ENCODE measurements at regions not wholly inside any gene's neighbourhood (a gene's known extent, or its start where the extent isn't known, plus 50 kb on each side); places are given as distances from the start of the nearest gene placed in this dataset.

DNA sequence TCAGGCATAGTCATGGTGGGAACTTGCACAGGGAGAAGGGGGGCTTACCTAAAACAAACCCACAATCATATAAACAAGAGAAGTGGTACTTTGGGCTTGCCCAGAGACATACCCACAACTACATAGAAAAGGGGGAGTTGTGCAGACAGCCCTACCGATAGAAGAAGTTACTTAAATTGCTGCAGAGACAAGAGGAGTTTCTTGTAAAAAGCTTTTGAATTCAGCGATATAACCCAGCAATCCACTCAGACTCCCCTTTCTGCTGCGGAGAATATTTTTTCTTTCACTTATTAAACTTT, 164.0 kb upstream of the ETV3 start:
- TF ChIP-seq, protein P1, sequence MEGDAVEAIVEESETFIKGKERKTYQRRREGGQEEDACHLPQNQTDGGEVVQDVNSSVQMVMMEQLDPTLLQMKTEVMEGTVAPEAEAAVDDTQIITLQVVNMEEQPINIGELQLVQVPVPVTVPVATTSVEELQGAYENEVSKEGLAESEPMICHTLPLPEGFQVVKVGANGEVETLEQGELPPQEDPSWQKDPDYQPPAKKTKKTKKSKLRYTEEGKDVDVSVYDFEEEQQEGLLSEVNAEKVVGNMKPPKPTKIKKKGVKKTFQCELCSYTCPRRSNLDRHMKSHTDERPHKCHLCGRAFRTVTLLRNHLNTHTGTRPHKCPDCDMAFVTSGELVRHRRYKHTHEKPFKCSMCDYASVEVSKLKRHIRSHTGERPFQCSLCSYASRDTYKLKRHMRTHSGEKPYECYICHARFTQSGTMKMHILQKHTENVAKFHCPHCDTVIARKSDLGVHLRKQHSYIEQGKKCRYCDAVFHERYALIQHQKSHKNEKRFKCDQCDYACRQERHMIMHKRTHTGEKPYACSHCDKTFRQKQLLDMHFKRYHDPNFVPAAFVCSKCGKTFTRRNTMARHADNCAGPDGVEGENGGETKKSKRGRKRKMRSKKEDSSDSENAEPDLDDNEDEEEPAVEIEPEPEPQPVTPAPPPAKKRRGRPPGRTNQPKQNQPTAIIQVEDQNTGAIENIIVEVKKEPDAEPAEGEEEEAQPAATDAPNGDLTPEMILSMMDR (IDR thresholded peaks at IDR 0.05), result no peak
- TF ChIP-seq POLR2A (IDR thresholded peaks at IDR 0.05) (no peak), POLR2AphosphoS5 (IDR thresholded peaks at IDR 0.05) (no peak)
